ENCODE measurements at regions not wholly inside any gene's neighbourhood (a gene's known extent, or its start where the extent isn't known, plus 50 kb on each side); places are given as distances from the start of the nearest gene placed in this dataset.

GRCh38 chr11:130779943-130780342, 136.3 kb downstream of the SNX19 start:
- POLR2A ChIA-PET: no interaction called here
- Histone ChIP-seq H2AFZ (ENCODE audit: insufficient read depth, low read depth, low read length, poor library complexity, severe bottlenecking) (no peak overlapping the region), H3K36me3 (replicated peaks in 1 of 2; ENCODE audit: control extremely low read depth in 1 of 2, control insufficient read depth in 1 of 2, extremely low read depth in 1 of 2, insufficient read depth in 2 of 2, low read length in 1 of 2) (no peaks in the 10 kb centered on the region), H4K20me1 (ENCODE audit: control insufficient read depth, insufficient read depth, low read length, poor library complexity, severe bottlenecking) (no peaks in the 10 kb centered on the region), H3K4me3 (ENCODE audit: control extremely low read depth in 1 of 5, extremely low read depth in 1 of 5, insufficient read depth in 1 of 5, low read depth in 2 of 5, low read length in 4 of 5) (no peak overlapping the region), H3K9ac (ENCODE audit: low read length) (no peak overlapping the region), H3K4me1 (ENCODE audit: control insufficient read depth in 2 of 2, insufficient read depth in 2 of 2, low read length in 2 of 2) (no peaks in the 10 kb centered on the region), H3K4me2 (replicated peaks; ENCODE audit: low read depth, low read length, poor library complexity, severe bottlenecking) (no peak overlapping the region), H3K27me3 (replicated peaks in 1 of 4; ENCODE audit: control extremely low read depth in 1 of 4, control insufficient read depth in 3 of 4, insufficient read depth in 4 of 4, low read length in 3 of 4) (no peaks in the 10 kb centered on the region), H3K27ac (ENCODE audit: low read length in 2 of 2) (no peak overlapping the region), H3K79me2 (ENCODE audit: control insufficient read depth, insufficient read depth, low read length) (no peaks in the 10 kb centered on the region), H3K9me3 (ENCODE audit: control extremely low read depth in 1 of 3, control insufficient read depth in 2 of 3, insufficient read depth in 1 of 3, low read length in 2 of 3) (peaks cover 0 to 3% (median 0%) of the 10 kb centered on the region in 3 donors)
- intact Hi-C loops (cut with micrococcal nuclease): no loop called here
- ATAC-seq (ENCODE audit: low read depth) (no peak), DNase-seq (no peak)
- CTCF ChIA-PET: no interaction called here
- Mint-ChIP-seq H3K9me3 (ENCODE audit: insufficient read depth) (no peaks in the 10 kb centered on the region), H3K27me3 (peaks cover 8% of the 10 kb centered on the region), H3K4me1 (no peaks in the 10 kb centered on the region), H3K27ac (no peak overlapping the region), H3K4me3 (no peak overlapping the region)
- 85% methylated on average over 5 of the region's 5 CpGs for WGBS (ENCODE audit: insufficient coverage)
- TF ChIP-seq EZH2 (IDR thresholded peaks at IDR 0.05; ENCODE audit: borderline replicate concordance, insufficient read depth, low read depth, low read length, poor library complexity, severe bottlenecking): no peak
- TF ChIP-seq, protein P1, sequence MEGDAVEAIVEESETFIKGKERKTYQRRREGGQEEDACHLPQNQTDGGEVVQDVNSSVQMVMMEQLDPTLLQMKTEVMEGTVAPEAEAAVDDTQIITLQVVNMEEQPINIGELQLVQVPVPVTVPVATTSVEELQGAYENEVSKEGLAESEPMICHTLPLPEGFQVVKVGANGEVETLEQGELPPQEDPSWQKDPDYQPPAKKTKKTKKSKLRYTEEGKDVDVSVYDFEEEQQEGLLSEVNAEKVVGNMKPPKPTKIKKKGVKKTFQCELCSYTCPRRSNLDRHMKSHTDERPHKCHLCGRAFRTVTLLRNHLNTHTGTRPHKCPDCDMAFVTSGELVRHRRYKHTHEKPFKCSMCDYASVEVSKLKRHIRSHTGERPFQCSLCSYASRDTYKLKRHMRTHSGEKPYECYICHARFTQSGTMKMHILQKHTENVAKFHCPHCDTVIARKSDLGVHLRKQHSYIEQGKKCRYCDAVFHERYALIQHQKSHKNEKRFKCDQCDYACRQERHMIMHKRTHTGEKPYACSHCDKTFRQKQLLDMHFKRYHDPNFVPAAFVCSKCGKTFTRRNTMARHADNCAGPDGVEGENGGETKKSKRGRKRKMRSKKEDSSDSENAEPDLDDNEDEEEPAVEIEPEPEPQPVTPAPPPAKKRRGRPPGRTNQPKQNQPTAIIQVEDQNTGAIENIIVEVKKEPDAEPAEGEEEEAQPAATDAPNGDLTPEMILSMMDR (IDR thresholded peaks at IDR 0.05): no peak

DNA sequence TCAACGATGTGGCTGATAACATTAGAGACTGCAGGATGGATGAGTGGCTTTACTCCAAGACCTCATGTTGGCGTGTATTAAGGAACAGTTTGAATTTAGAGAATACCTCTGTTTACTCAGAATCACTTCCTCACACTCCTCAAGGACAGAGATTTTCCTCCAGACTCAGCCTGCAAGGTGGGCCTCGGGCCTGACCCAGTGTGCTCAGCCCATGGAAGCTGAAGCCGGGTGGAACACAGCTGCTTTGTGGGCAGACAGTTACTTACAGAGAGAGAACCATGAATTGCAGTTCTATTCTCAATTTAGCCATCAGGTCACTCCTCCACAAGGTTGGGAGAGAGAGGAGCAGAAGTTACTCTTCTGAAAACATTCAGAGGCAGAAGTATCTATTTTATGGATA, 135.8 kb downstream of the SNX19 start:
- no peaks in the 10 kb centered on the region for H3K79me2 ChIP-seq (ENCODE audit: control insufficient read depth, insufficient read depth, low read length)
- H3K36me3 ChIP-seq (replicated peaks in 1 of 2; ENCODE audit: control extremely low read depth in 1 of 2, control insufficient read depth in 1 of 2, extremely low read depth in 1 of 2, insufficient read depth in 2 of 2, low read length in 1 of 2): no peaks in the 10 kb centered on the region
- no peaks in the 10 kb centered on the region for H3K27me3 ChIP-seq (replicated peaks in 1 of 4; ENCODE audit: control extremely low read depth in 1 of 4, control insufficient read depth in 3 of 4, insufficient read depth in 4 of 4, low read length in 3 of 4)
- Mint-ChIP-seq H3K27me3 (peaks cover 8% of the 10 kb centered on the region), H3K9me3 (ENCODE audit: insufficient read depth) (no peaks in the 10 kb centered on the region), H3K27ac (no peak overlapping the region), H3K4me1 (no peaks in the 10 kb centered on the region), H3K4me3 (no peak overlapping the region)
- no peak overlapping the region for H3K9ac ChIP-seq (ENCODE audit: low read length)
- H2AFZ ChIP-seq (ENCODE audit: insufficient read depth, low read depth, low read length, poor library complexity, severe bottlenecking): no peak overlapping the region
- DNase-seq: no peak
- intact Hi-C loops (cut with micrococcal nuclease): no loop called here
- no peak for ATAC-seq (ENCODE audit: low read depth)
- no peak overlapping the region for H3K27ac ChIP-seq (ENCODE audit: low read length in 2 of 2)
- CTCF ChIA-PET: no interaction called here
- H3K4me2 ChIP-seq (replicated peaks; ENCODE audit: low read depth, low read length, poor library complexity, severe bottlenecking): no peak overlapping the region
- no peak for TF ChIP-seq EZH2 (IDR thresholded peaks at IDR 0.05; ENCODE audit: borderline replicate concordance, insufficient read depth, low read depth, low read length, poor library complexity, severe bottlenecking)
- TF ChIP-seq, protein P1 (IDR thresholded peaks at IDR 0.05): no peak
- POLR2A ChIA-PET: no interaction called here
- H3K4me1 ChIP-seq (ENCODE audit: control insufficient read depth in 2 of 2, insufficient read depth in 2 of 2, low read length in 2 of 2): no peaks in the 10 kb centered on the region
- WGBS (ENCODE audit: insufficient coverage): 70% methylated on average over 1 of the region's 4 CpGs
- H4K20me1 ChIP-seq (ENCODE audit: control insufficient read depth, insufficient read depth, low read length, poor library complexity, severe bottlenecking): no peaks in the 10 kb centered on the region
- H3K9me3 ChIP-seq (ENCODE audit: control extremely low read depth in 1 of 3, control insufficient read depth in 2 of 3, insufficient read depth in 1 of 3, low read length in 2 of 3): peaks cover 0 to 3% (median 0%) of the 10 kb centered on the region in 3 donors
- no peak overlapping the region for H3K4me3 ChIP-seq (ENCODE audit: control extremely low read depth in 1 of 5, extremely low read depth in 1 of 5, insufficient read depth in 1 of 5, low read depth in 2 of 5, low read length in 4 of 5)

Measured in B cell (primary cell).